Effector memory CD8-positive, alpha-beta T cell (primary cell): ENCODE measurements at regions not wholly inside any gene's neighbourhood (a gene's known extent, or its start where the extent isn't known, plus 50 kb on each side); places are given as distances from the start of the nearest gene placed in this dataset.
"Not testable (repeated sequence)": the region's sequence is repeated elsewhere in the genome, so short reads cannot be mapped to it uniquely, and the experiment has no call there.

ENCODE experiments used
- ATAC-seq: fragments of 150-1000 bp; cut with Tn5 transposase; replicated peaks from 2 replicates; pipeline ENCODE4 v1.10.0; 2021; ENCODE audit warnings: mild to moderate bottlenecking, moderate library complexity
- DNase-seq, 3 experiments: peaks; one replicate each; pipeline ENCODE4 v3.0.0; 2021
- H3K27ac Mint-ChIP-seq, 2 donors: one replicate each; pipeline ENCODE4 v1.8.0; 2022; ENCODE audit warnings: mild to moderate bottlenecking in 2 of 2, mixed read lengths in 2 of 2, moderate library complexity in 2 of 2
- H3K27me3 Mint-ChIP-seq, 2 donors: one replicate each; pipeline ENCODE4 v1.8.0; 2022; ENCODE audit warnings: mixed read lengths in 2 of 2
- H3K36me3 Mint-ChIP-seq: one replicate; pipeline ENCODE4 v1.8.0; 2022; ENCODE audit warnings: mild to moderate bottlenecking, moderate library complexity, mixed read lengths; ENCODE audit not compliant: insufficient read depth
- H3K4me1 Mint-ChIP-seq, 2 donors: one replicate each; pipeline ENCODE4 v1.8.0; 2022; ENCODE audit warnings: low read depth in 2 of 2, mixed read lengths in 2 of 2
- H3K4me3 Mint-ChIP-seq, 2 donors: one replicate each; pipeline ENCODE4 v1.8.0; 2022; ENCODE audit warnings: mild to moderate bottlenecking in 2 of 2, mixed read lengths in 2 of 2, moderate library complexity in 2 of 2
- H3K9me3 Mint-ChIP-seq, 2 donors: one replicate each; pipeline ENCODE4 v1.8.0; 2022; ENCODE audit warnings: mixed read lengths in 2 of 2

- DNase-seq, H3K27ac Mint-ChIP-seq: not testable (repeated sequence)
- peaks cover 12 to 26% of the 10 kb centered on the region in 2 donors for H3K27me3 Mint-ChIP-seq
Observed at GRCh38 chr15:77925101-77925500, 152.4 kb downstream of the TBC1D2B start.

GRCh38 chr15:77921664-77922063 lies 155.8 kb downstream of the TBC1D2B start:
- DNase-seq (no peak), ATAC-seq (no peak)
- H3K4me3 Mint-ChIP-seq, result no peak overlapping the region
- no peaks in the 10 kb centered on the region for H3K36me3 Mint-ChIP-seq
- no peaks in the 10 kb centered on the region for H3K9me3 Mint-ChIP-seq
- H3K4me1 Mint-ChIP-seq, result no peaks in the 10 kb centered on the region
- peaks cover 27 to 51% of the 10 kb centered on the region in 2 donors for H3K27me3 Mint-ChIP-seq
- H3K27ac Mint-ChIP-seq, result no peak overlapping the region

More at GRCh38 chr15:77925101-77925500, 152.4 kb downstream of the TBC1D2B start:
- H3K36me3 Mint-ChIP-seq, ATAC-seq, H3K4me3 Mint-ChIP-seq, H3K9me3 Mint-ChIP-seq, H3K4me1 Mint-ChIP-seq: not testable (repeated sequence)

- H3K27ac Mint-ChIP-seq, DNase-seq, ATAC-seq, H3K4me1 Mint-ChIP-seq, H3K9me3 Mint-ChIP-seq, H3K4me3 Mint-ChIP-seq, H3K36me3 Mint-ChIP-seq: not testable (repeated sequence)
- H3K27me3 Mint-ChIP-seq, result peaks cover 35 to 52% of the 10 kb centered on the region in 2 donors
Observed at GRCh38 chr15:77916966-77917635, 160.4 kb downstream of the TBC1D2B start.

GRCh38 chr15:77915961-77916330 lies 161.6 kb downstream of the TBC1D2B start:
- not testable (repeated sequence) for H3K27ac Mint-ChIP-seq, ATAC-seq

GRCh38 chr15:77915261-77915960 lies 162.1 kb downstream of the TBC1D2B start:
- Mint-ChIP-seq H3K27ac (no peak overlapping the region), H3K4me3 (no peak overlapping the region), H3K9me3 (no peaks in the 10 kb centered on the region), H3K27me3 (peaks cover 25 to 41% of the 10 kb centered on the region in 2 donors), H3K4me1 (no peaks in the 10 kb centered on the region), H3K36me3 (no peaks in the 10 kb centered on the region)
- DNase-seq (no peak), ATAC-seq (no peak)

More at GRCh38 chr15:77915961-77916330, 161.6 kb downstream of the TBC1D2B start:
- not testable (repeated sequence) for H3K9me3 Mint-ChIP-seq, H3K4me3 Mint-ChIP-seq, DNase-seq, H3K36me3 Mint-ChIP-seq, H3K4me1 Mint-ChIP-seq
- H3K27me3 Mint-ChIP-seq, result peaks cover 28 to 41% of the 10 kb centered on the region in 2 donors

GRCh38 chr15:77914531-77914930 lies 163.0 kb downstream of the TBC1D2B start:
- not testable (repeated sequence) for DNase-seq, H3K9me3 Mint-ChIP-seq, H3K4me1 Mint-ChIP-seq, H3K27ac Mint-ChIP-seq, H3K4me3 Mint-ChIP-seq, ATAC-seq, H3K36me3 Mint-ChIP-seq
- peaks cover 18 to 38% of the 10 kb centered on the region in 2 donors for H3K27me3 Mint-ChIP-seq

- DNase-seq, result peak; percentile 61 to 81 (median 63)
- Mint-ChIP-seq H3K27me3 (peaks cover 14 to 39% of the 10 kb centered on the region in 2 donors), H3K4me3 (peak overlapping the region; percentile 71 to 84)
- ATAC-seq, result peak; percentile 88
- not testable (repeated sequence) for H3K9me3 Mint-ChIP-seq, H3K36me3 Mint-ChIP-seq, H3K27ac Mint-ChIP-seq, H3K4me1 Mint-ChIP-seq
Observed at GRCh38 chr15:77910030-77910911, 167.2 kb downstream of the TBC1D2B start.

GRCh38 chr15:77909182-77909940 lies 168.2 kb downstream of the TBC1D2B start:
- no peaks in the 10 kb centered on the region for H3K9me3 Mint-ChIP-seq
- H3K27ac Mint-ChIP-seq, result no peak overlapping the region
- no peak for DNase-seq
- H3K4me1 Mint-ChIP-seq, result peaks cover 0 to 2% of the 10 kb centered on the region in 2 donors
- no peak overlapping the region for H3K4me3 Mint-ChIP-seq
- no peak for ATAC-seq
- no peaks in the 10 kb centered on the region for H3K36me3 Mint-ChIP-seq
- peaks cover 14 to 39% of the 10 kb centered on the region in 2 donors for H3K27me3 Mint-ChIP-seq

- not testable (repeated sequence) for H3K36me3 Mint-ChIP-seq, H3K4me3 Mint-ChIP-seq, H3K4me1 Mint-ChIP-seq, DNase-seq, ATAC-seq, H3K9me3 Mint-ChIP-seq
- Mint-ChIP-seq H3K27me3 (peaks cover 14 to 39% of the 10 kb centered on the region in 2 donors), H3K27ac (peak overlapping the region in 1 of 2 donors; percentile 67)
Observed at GRCh38 chr15:77908752-77909111, 168.8 kb downstream of the TBC1D2B start.

- peak; percentile 27 for ATAC-seq
- H3K4me3 Mint-ChIP-seq, result no peak overlapping the region
- DNase-seq, result peak in 2 of 3 experiments; percentile 14 to 47
- peak overlapping the region in 1 of 2 donors; percentile 67 for H3K27ac Mint-ChIP-seq
- H3K36me3 Mint-ChIP-seq, result no peaks in the 10 kb centered on the region
- peaks cover 10 to 39% of the 10 kb centered on the region in 2 donors for H3K27me3 Mint-ChIP-seq
- H3K9me3 Mint-ChIP-seq, result no peaks in the 10 kb centered on the region
- peaks cover 0 to 2% of the 10 kb centered on the region in 2 donors for H3K4me1 Mint-ChIP-seq
Observed at GRCh38 chr15:77907824-77908751, 169.4 kb downstream of the TBC1D2B start.

- ATAC-seq, H3K9me3 Mint-ChIP-seq, H3K4me1 Mint-ChIP-seq, DNase-seq, H3K36me3 Mint-ChIP-seq, H3K27ac Mint-ChIP-seq, H3K4me3 Mint-ChIP-seq: not testable (repeated sequence)
- H3K27me3 Mint-ChIP-seq, result peaks cover 10 to 39% of the 10 kb centered on the region in 2 donors
Observed at GRCh38 chr15:77906062-77906990, 171.2 kb downstream of the TBC1D2B start.
